ENCODE measurements at regions not wholly inside any gene's neighbourhood (a gene's known extent, or its start where the extent isn't known, plus 50 kb on each side); places are given as distances from the start of the nearest gene placed in this dataset.

GRCh38 chr13:40168425-40169166 lies 497.8 kb downstream of the FOXO1 start:
- DNase-seq (ENCODE audit: low spot score) = no peak
- in situ Hi-C loops (cut with HindIII; ENCODE audit: low sequenced_read_pairs) = no loop called here

GRCh38 chr13:40169476-40169875 lies 497.0 kb downstream of the FOXO1 start:
- no peak for DNase-seq (ENCODE audit: low spot score)
- in situ Hi-C loops (cut with HindIII; ENCODE audit: low sequenced_read_pairs) = no loop called here

- in situ Hi-C loops (cut with HindIII; ENCODE audit: low sequenced_read_pairs) = no loop called here
- no peak for DNase-seq (ENCODE audit: low spot score)
Observed at GRCh38 chr13:40170091-40170490, 496.4 kb downstream of the FOXO1 start.

- in situ Hi-C loops (cut with HindIII; ENCODE audit: low sequenced_read_pairs) = no loop called here
- DNase-seq (ENCODE audit: low spot score) = no peak
Observed at GRCh38 chr13:40170982-40171381, 495.5 kb downstream of the FOXO1 start.

GRCh38 chr13:40171566-40171965 lies 494.9 kb downstream of the FOXO1 start:
- in situ Hi-C loops (cut with HindIII; ENCODE audit: low sequenced_read_pairs) = no loop called here
- no peak for DNase-seq (ENCODE audit: low spot score)

GRCh38 chr13:40172149-40172591 lies 494.3 kb downstream of the FOXO1 start:
- DNase-seq (ENCODE audit: low spot score) = no peak

GRCh38 chr13:40172878-40173277 lies 493.6 kb downstream of the FOXO1 start:
- in situ Hi-C loops (cut with HindIII; ENCODE audit: low sequenced_read_pairs) = no loop called here
- DNase-seq (ENCODE audit: low spot score) = no peak

More at GRCh38 chr13:40172149-40172591, 494.3 kb downstream of the FOXO1 start:
- in situ Hi-C loops (cut with HindIII; ENCODE audit: low sequenced_read_pairs) = no loop called here

GRCh38 chr13:40175639-40176038 lies 490.8 kb downstream of the FOXO1 start:
- DNase-seq (ENCODE audit: low spot score) = no peak
- in situ Hi-C loops (cut with HindIII; ENCODE audit: low sequenced_read_pairs) = no loop called here

- in situ Hi-C loops (cut with HindIII; ENCODE audit: low sequenced_read_pairs) = no loop called here
- DNase-seq (ENCODE audit: low spot score) = no peak
Observed at GRCh38 chr13:40176242-40176641, 490.2 kb downstream of the FOXO1 start.

GRCh38 chr13:40178130-40178529 lies 488.3 kb downstream of the FOXO1 start:
- in situ Hi-C loops (cut with HindIII; ENCODE audit: low sequenced_read_pairs) = no loop called here
- DNase-seq (ENCODE audit: low spot score) = no peak

GRCh38 chr13:40179445-40180281 lies 486.8 kb downstream of the FOXO1 start:
- no peak for DNase-seq (ENCODE audit: low spot score)
- in situ Hi-C loops (cut with HindIII; ENCODE audit: low sequenced_read_pairs) = no loop called here

- no peak for DNase-seq (ENCODE audit: low spot score)
- in situ Hi-C loops (cut with HindIII; ENCODE audit: low sequenced_read_pairs) = no loop called here
Observed at GRCh38 chr13:40180776-40181175, 485.7 kb downstream of the FOXO1 start.

GRCh38 chr13:40181203-40181845 lies 485.1 kb downstream of the FOXO1 start:
- in situ Hi-C loops (cut with HindIII; ENCODE audit: low sequenced_read_pairs) = no loop called here
- DNase-seq (ENCODE audit: low spot score) = no peak

- no peak for DNase-seq (ENCODE audit: low spot score)
- in situ Hi-C loops (cut with HindIII; ENCODE audit: low sequenced_read_pairs) = no loop called here
Observed at GRCh38 chr13:40182591-40182990, 483.9 kb downstream of the FOXO1 start.

GRCh38 chr13:40185414-40185813 lies 481.0 kb downstream of the FOXO1 start:
- no peak for DNase-seq (ENCODE audit: low spot score)
- in situ Hi-C loops (cut with HindIII; ENCODE audit: low sequenced_read_pairs) = no loop called here

GRCh38 chr13:40186041-40186440 lies 480.4 kb downstream of the FOXO1 start:
- in situ Hi-C loops (cut with HindIII; ENCODE audit: low sequenced_read_pairs) = no loop called here
- no peak for DNase-seq (ENCODE audit: low spot score)

- in situ Hi-C loops (cut with HindIII; ENCODE audit: low sequenced_read_pairs) = no loop called here
- DNase-seq (ENCODE audit: low spot score) = no peak
Observed at GRCh38 chr13:40186626-40187323, 479.7 kb downstream of the FOXO1 start.

- in situ Hi-C loops (cut with HindIII; ENCODE audit: low sequenced_read_pairs) = no loop called here
- DNase-seq (ENCODE audit: low spot score) = no peak
Observed at GRCh38 chr13:40187324-40187795, 479.1 kb downstream of the FOXO1 start.

- no peak for DNase-seq (ENCODE audit: low spot score)
- in situ Hi-C loops (cut with HindIII; ENCODE audit: low sequenced_read_pairs) = no loop called here
Observed at GRCh38 chr13:40187841-40188591, 478.4 kb downstream of the FOXO1 start.
